Psoas muscle (tissue), 7 donors: ENCODE measurements at regions not wholly inside any gene's neighbourhood (a gene's known extent, or its start where the extent isn't known, plus 50 kb on each side); places are given as distances from the start of the nearest gene placed in this dataset.

Source experiments
- ATAC-seq, 4 donors: fragments of 200-7000 bp; cut with Tn5 transposase; one replicate each; pipeline ENCODE4 v1.9.1; 2020; ENCODE audit warnings: moderate library complexity in 3 of 4, mild to moderate bottlenecking in 2 of 4
- DNase-seq, 2 donors: peaks; one replicate each; pipeline ENCODE4 v3.0.0-alpha.2; 2020
- H3K27ac ChIP-seq: fragments of 200-600 bp; one replicate; pipeline ENCODE4 v1.8.0; 2022
- H3K27me3 ChIP-seq, 3 donors: fragments of 200-600 bp in 1 of 3; one replicate each; pipeline versions ENCODE4 v1.6.1 to v1.8.0; 2013 to 2022; ENCODE audit warnings: low read length in 2 of 3, mild to moderate bottlenecking in 2 of 3, moderate library complexity in 1 of 3; ENCODE audit not compliant: insufficient read depth in 3 of 3
- H3K36me3 ChIP-seq, 2 donors: fragments of 200-600 bp in 1 of 2; one replicate each; pipeline versions ENCODE4 v1.6.1 to v1.8.0; 2013 to 2022; ENCODE audit warnings: low read depth in 1 of 2, mild to moderate bottlenecking in 1 of 2, moderate library complexity in 1 of 2; ENCODE audit not compliant: insufficient read depth in 1 of 2
- H3K4me1 ChIP-seq: fragments of 200-600 bp; one replicate; pipeline ENCODE4 v1.8.0; 2022
- H3K4me3 ChIP-seq: fragments of 200-600 bp; one replicate; pipeline ENCODE4 v1.8.0; 2022; ENCODE audit warnings: mild to moderate bottlenecking
- H3K9me3 ChIP-seq: fragments of 200-600 bp; one replicate; pipeline ENCODE4 v1.8.0; 2022
- CTCF ChIP-seq: fragments of 200-600 bp; IDR thresholded peaks from one replicate; pipeline ENCODE4 v1.8.0; 2022; ENCODE audit warnings: antibody characterized with exemption
- WGBS, 3 donors: extraction: QIAGEN DNeasy Blood & Tissue Kit; methylation state at CpG; one replicate each; pipeline versions ENCODE4 v1.1.6 to v1.1.7; 2013; 5-methylcytosine and 5-hydroxymethylcytosine counted together
- intact Hi-C, 2 donors: fragments of 100-400 bp; cut with DNase I; formaldehyde crosslinking; loops; one replicate each; pipeline versions ENCODE4 v1.11.0 to v1.14.2; 2022
- donor health status: healthy with polysubstance abuse.
- donor health status: DM: no; HTN: no; CAD: no; lungs with moderate emphysema.
- donor health status: Bipolar disorder and iron deficiency.
- donor health status: healthy.
- donor health status: DM: yes; HTN: yes; CAD: no.
- donor health status: DM: no; HTN: no; CAD: no.
- donor health status: DM: yes; HTN: yes; CAD: no.

GRCh38 chr13:24099490-24099889 lies 61.0 kb upstream of the SPATA13 start:
- WGBS, 3 donors, result 81 to 88% (median 86%) methylated on average over 5 of the region's 5 CpGs
- H3K9me3 ChIP-seq, result no peaks in the 10 kb centered on the region
- H3K36me3 ChIP-seq, result no peaks in the 10 kb centered on the region
- no peak for DNase-seq
- no peaks in the 10 kb centered on the region for H3K4me1 ChIP-seq
- no peak for ATAC-seq
- H3K27ac ChIP-seq, result no peak overlapping the region
- no peaks in the 10 kb centered on the region for H3K27me3 ChIP-seq
- TF ChIP-seq CTCF, result no peak
- intact Hi-C loops, result no loop called here
- no peak overlapping the region for H3K4me3 ChIP-seq

GRCh38 chr13:24100188-24100587 lies 60.3 kb upstream of the SPATA13 start:
- Histone ChIP-seq H3K27me3 (no peaks in the 10 kb centered on the region), H3K36me3 (no peaks in the 10 kb centered on the region), H3K27ac (no peak overlapping the region), H3K9me3 (no peaks in the 10 kb centered on the region), H3K4me3 (no peak overlapping the region), H3K4me1 (no peaks in the 10 kb centered on the region)
- intact Hi-C loops, result no loop called here
- WGBS, 3 donors, result 83 to 89% (median 86%) methylated on average over 3 of the region's 3 CpGs
- DNase-seq (no peak), ATAC-seq (no peak)
- TF ChIP-seq CTCF, result no peak

GRCh38 chr13:24103782-24104372 lies 56.6 kb upstream of the SPATA13 start:
- no peak overlapping the region for H3K4me3 ChIP-seq
- 48 to 57% (median 52%) methylated on average over 9 of the region's 9 CpGs for WGBS, 3 donors
- ATAC-seq (no peak), DNase-seq (no peak)
- H3K27ac ChIP-seq, result no peak overlapping the region
- H3K27me3 ChIP-seq, result no peaks in the 10 kb centered on the region
- no peak for TF ChIP-seq CTCF
- intact Hi-C loops, result no loop called here
- H3K9me3 ChIP-seq, result no peaks in the 10 kb centered on the region
- no peaks in the 10 kb centered on the region for H3K4me1 ChIP-seq
- H3K36me3 ChIP-seq, result no peaks in the 10 kb centered on the region

GRCh38 chr13:24104723-24105122 lies 55.8 kb upstream of the SPATA13 start:
- DNase-seq, result no peak
- 68 to 76% (median 74%) methylated on average over 2 of the region's 2 CpGs for WGBS, 3 donors
- H3K27ac ChIP-seq, result no peak overlapping the region
- H3K9me3 ChIP-seq, result no peaks in the 10 kb centered on the region
- no peaks in the 10 kb centered on the region for H3K27me3 ChIP-seq
- H3K4me3 ChIP-seq, result no peak overlapping the region
- H3K4me1 ChIP-seq, result no peaks in the 10 kb centered on the region
- intact Hi-C loops, result no loop called here
- no peak for ATAC-seq
- no peak for TF ChIP-seq CTCF
- no peaks in the 10 kb centered on the region for H3K36me3 ChIP-seq

- Histone ChIP-seq H3K4me1 (no peaks in the 10 kb centered on the region), H3K27me3 (no peaks in the 10 kb centered on the region), H3K9me3 (no peaks in the 10 kb centered on the region), H3K36me3 (no peaks in the 10 kb centered on the region), H3K27ac (no peak overlapping the region), H3K4me3 (no peak overlapping the region)
- DNase-seq (no peak), ATAC-seq (no peak)
- WGBS, 3 donors, result 63 to 68% (median 68%) methylated on average over 5 of the region's 5 CpGs
- no peak for TF ChIP-seq CTCF
- intact Hi-C loops, result no loop called here
These were observed 54.1 kb upstream of the SPATA13 start for GRCh38 chr13:24106429-24106828.
